GM12874 (cell line): ENCODE measurements at regions not wholly inside any gene's neighbourhood (a gene's known extent, or its start where the extent isn't known, plus 50 kb on each side); places are given as distances from the start of the nearest gene placed in this dataset.

Source experiments
- CTCF ChIP-seq: IDR thresholded peaks from 2 replicates; pipeline ENCODE4 v1.5.1; 2011; ENCODE audit warnings: low read depth, mild to moderate bottlenecking, control low read depth, low read length, moderate library complexity; ENCODE audit not compliant: insufficient read depth

- no peak for TF ChIP-seq CTCF
Observed at GRCh38 chr11:131145791-131146190, 224.6 kb upstream of the NTM start.

DNA sequence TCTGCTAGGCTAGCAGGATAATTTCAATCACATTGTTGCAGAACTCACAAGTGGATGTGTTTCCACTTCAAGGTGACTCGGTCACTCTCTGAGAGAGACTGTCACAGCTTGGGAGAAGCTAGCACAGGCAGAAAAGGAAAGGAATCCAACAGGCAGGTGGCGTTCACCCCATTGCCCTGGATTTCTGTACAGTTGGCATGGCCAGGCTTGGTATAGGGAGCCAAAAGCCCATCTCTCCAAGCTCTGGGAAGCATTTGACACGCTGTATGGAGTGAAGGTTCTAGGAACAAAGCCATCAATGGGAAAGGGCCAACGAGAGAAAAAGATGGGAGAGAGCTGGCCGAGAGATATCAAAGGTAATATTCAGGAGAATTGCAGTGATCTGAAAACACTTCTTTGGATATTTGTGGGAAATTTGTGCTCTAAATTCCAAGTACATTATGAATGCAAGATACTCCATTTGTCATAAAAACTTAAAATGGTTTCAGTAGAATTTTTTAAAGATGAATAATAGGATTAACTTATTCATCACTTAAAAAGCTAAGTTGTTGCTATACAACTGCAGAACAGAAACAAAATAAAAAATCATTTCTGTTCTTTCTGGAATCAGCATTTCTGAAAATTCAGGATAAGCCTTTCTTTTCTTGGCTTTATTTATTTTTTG, 223.5 kb upstream of the NTM start:
- TF ChIP-seq CTCF = no peak

GRCh38 chr11:131154351-131154750, 216.1 kb upstream of the NTM start:
- TF ChIP-seq CTCF = no peak

DNA sequence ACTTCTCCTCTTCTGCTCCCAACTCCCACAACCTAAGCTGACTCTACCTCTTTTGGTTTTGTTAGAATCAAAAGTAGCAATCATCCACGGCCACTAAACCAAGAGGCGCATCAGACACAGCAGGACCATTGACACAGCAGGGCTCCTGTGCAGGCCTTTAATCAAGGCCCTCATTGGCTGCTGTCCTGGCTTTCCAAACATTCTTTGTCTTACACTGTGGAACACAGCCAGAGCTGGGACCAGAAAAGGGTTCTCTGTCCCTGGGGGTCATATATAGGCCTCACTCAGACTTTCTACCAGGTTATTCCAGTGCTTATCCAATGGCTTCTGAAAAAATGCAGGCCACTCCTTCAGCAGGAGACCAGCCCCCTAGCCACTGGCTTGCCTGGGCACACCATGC, 212.7 kb upstream of the NTM start:
- TF ChIP-seq CTCF = no peak

- no peak for TF ChIP-seq CTCF
Observed at GRCh38 chr11:131160846-131161245, 209.6 kb upstream of the NTM start.

- no peak for TF ChIP-seq CTCF
Observed at GRCh38 chr11:131163613-131164012, 206.8 kb upstream of the NTM start.

DNA sequence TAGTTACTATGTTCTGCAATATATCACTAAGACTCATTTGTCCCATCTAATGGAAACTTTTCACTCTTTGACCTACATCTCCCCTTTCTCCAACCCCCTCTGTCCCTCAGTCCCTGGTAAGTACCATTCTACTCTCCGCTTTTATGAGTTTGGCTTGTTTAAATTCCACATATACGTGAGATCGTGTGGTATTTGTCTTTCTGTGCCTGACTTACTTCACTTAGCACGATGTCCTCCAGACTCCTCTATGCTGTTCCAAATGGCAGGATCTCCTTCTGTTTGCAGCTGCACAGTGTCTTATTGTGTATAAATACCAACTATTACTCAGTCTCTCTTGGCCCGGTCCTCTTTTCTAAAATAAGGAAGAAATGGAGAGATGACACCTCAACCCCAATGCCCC, 205.4 kb upstream of the NTM start:
- TF ChIP-seq CTCF = no peak
